Tibial nerve (tissue), 4 donors: ENCODE measurements at regions not wholly inside any gene's neighbourhood (a gene's known extent, or its start where the extent isn't known, plus 50 kb on each side); places are given as distances from the start of the nearest gene placed in this dataset.
"Not testable (repeated sequence)": the region's sequence is repeated elsewhere in the genome, so short reads cannot be mapped to it uniquely, and the experiment has no call there.

Experiments
- CTCF ChIP-seq, 5 experiments: fragments of 200-600 bp in 3 of 5; fragments of 450-650 bp in 2 of 5; sonication (generic) in 3 of 5; IDR thresholded peaks; one replicate each; pipeline ENCODE4 v1.5.1; 2016 to 2019; ENCODE audit warnings: antibody characterized with exemption in 5 of 5, mild to moderate bottlenecking in 3 of 5, moderate library complexity in 2 of 5
- EP300 ChIP-seq, 2 donors: sonication (generic); formaldehyde crosslinking; IDR thresholded peaks; one replicate each; pipeline ENCODE4 v1.6.1; 2017; ENCODE audit warnings: antibody characterized with exemption in 2 of 2, mild to moderate bottlenecking in 1 of 2
- POLR2A ChIP-seq, 2 donors: fragments of 450-650 bp; IDR thresholded peaks; one replicate each; pipeline ENCODE4 v1.6.1; 2017; ENCODE audit warnings: antibody characterized with exemption in 2 of 2, mild to moderate bottlenecking in 2 of 2, moderate library complexity in 2 of 2

DNA sequence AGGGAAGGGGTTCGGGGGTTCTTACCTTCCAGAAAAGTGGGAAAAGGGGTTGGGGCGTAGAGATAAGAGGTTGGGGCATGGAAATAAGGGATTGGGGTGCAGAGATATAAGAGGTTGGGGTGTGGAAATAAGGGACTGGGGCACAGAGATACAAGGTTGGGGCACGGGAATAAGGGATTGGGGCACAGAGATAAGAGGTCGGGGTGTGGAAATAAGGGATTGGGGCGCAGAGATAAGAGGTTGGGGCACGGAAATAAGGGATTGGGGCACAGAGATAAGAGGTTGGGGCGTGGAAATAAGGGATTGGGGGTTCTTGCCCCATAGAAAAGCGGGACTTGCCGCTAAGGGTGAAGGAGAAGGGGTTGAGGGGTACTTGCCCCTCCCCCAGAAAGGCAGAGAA lies 183.9 kb downstream of the CD83 start:
- TF ChIP-seq CTCF, POLR2A, EP300 (IDR thresholded peaks at IDR 0.05): not testable (repeated sequence)
